ENCODE measurements at regions not wholly inside any gene's neighbourhood (a gene's known extent, or its start where the extent isn't known, plus 50 kb on each side); places are given as distances from the start of the nearest gene placed in this dataset.

- TF ChIP-seq CTCF (IDR thresholded peaks at IDR 0.05) (no peak), EZH2 (IDR thresholded peaks at IDR 0.05) (no peak), EZH2phosphoT487 (IDR thresholded peaks at IDR 0.05) (no peak)
Observed at GRCh38 chr5:13625616-13626198, 318.8 kb downstream of the DNAH5 start.
